Neural cell (in vitro differentiated cells): ENCODE measurements at regions not wholly inside any gene's neighbourhood (a gene's known extent, or its start where the extent isn't known, plus 50 kb on each side); places are given as distances from the start of the nearest gene placed in this dataset.
A peak's percentile ranks its signal among the peaks of the same experiment; 100 is the strongest.

ENCODE experiments used
- H2AFZ ChIP-seq: fragments of 200-600, 300-800 bp; sonication (generic), shearing (Covaris generic); 2 replicates; pipeline ENCODE4 v1.6.0; 2014; ENCODE audit warnings: low read depth, mild to moderate bottlenecking, antibody characterized with exemption, low read length, moderate library complexity
- H3F3A ChIP-seq: fragments of 200-600 bp; shearing (Covaris generic); 2 replicates; pipeline ENCODE4 v1.6.1; 2016; ENCODE audit warnings: mild to moderate bottlenecking, moderate library complexity, mixed read lengths, antibody characterized with exemption, low read length; ENCODE audit not compliant: insufficient read depth, poor library complexity, severe bottlenecking
- H3K27ac ChIP-seq: fragments of 200-600, 300-800 bp; sonication (generic), shearing (Covaris generic); 2 replicates; pipeline ENCODE4 v1.5.1; 2014; ENCODE audit warnings: mild to moderate bottlenecking, low read length, moderate library complexity
- H3K27me3 ChIP-seq: fragments of 300-800, 200-600 bp; sonication (generic), shearing (Covaris generic); 2 replicates; pipeline ENCODE4 v1.6.0; 2014; ENCODE audit warnings: mild to moderate bottlenecking, low read depth, low read length, moderate library complexity; ENCODE audit not compliant: insufficient read depth
- H3K36me3 ChIP-seq: fragments of 300-800, 200-600 bp; sonication (generic), shearing (Covaris generic); 2 replicates; pipeline ENCODE4 v1.5.1; 2014; ENCODE audit warnings: mild to moderate bottlenecking, antibody characterized with exemption, low read length, moderate library complexity; ENCODE audit not compliant: insufficient read depth
- H3K4me2 ChIP-seq: fragments of 300-800, 200-600 bp; sonication (generic), shearing (Covaris generic); 2 replicates; pipeline ENCODE4 v1.6.0; 2014; ENCODE audit warnings: mild to moderate bottlenecking, low read length
- H3K4me3 ChIP-seq: fragments of 300-800, 200-600 bp; sonication (generic), shearing (Covaris generic); 2 replicates; pipeline ENCODE4 v1.5.1; 2014; ENCODE audit warnings: mild to moderate bottlenecking, low read length, moderate library complexity
- H3K79me2 ChIP-seq: fragments of 200-600 bp; shearing (Covaris generic); replicated peaks from 2 replicates; pipeline ENCODE4 v1.6.0; 2014; ENCODE audit warnings: mild to moderate bottlenecking, low read length, moderate library complexity; ENCODE audit not compliant: insufficient read depth
- H3K9ac ChIP-seq: fragments of 300-800, 200-600 bp; sonication (generic), shearing (Covaris generic); 2 replicates; pipeline ENCODE4 v1.6.1; 2016; ENCODE audit warnings: mild to moderate bottlenecking, low read length, mixed read lengths
- H3K9me2 ChIP-seq: fragments of 200-600 bp; shearing (Covaris generic); 2 replicates; pipeline ENCODE4 v1.6.1; 2016; ENCODE audit warnings: mild to moderate bottlenecking, low read length, mixed read lengths; ENCODE audit not compliant: insufficient read depth
- H3K9me3 ChIP-seq: fragments of 200-600, 300-800 bp; sonication (generic), shearing (Covaris generic); 2 replicates; pipeline ENCODE4 v1.6.1; 2016; ENCODE audit warnings: mild to moderate bottlenecking, mixed run types, low read length, moderate library complexity, mixed read lengths
- H4K20me1 ChIP-seq: fragments of 200-600 bp; shearing (Covaris generic); 2 replicates; pipeline ENCODE4 v1.6.1; 2016; ENCODE audit warnings: mild to moderate bottlenecking, mixed run types; ENCODE audit not compliant: insufficient read depth
- EP300 ChIP-seq: fragments of 450-650 bp; conservative IDR thresholded peaks from 2 replicates; pipeline ENCODE4 v1.6.1; 2014; ENCODE audit warnings: antibody characterized with exemption, mild to moderate bottlenecking, moderate library complexity; ENCODE audit not compliant: poor library complexity, severe bottlenecking
- MXI1 ChIP-seq: fragments of 450-650 bp; conservative IDR thresholded peaks from 2 replicates; pipeline ENCODE4 v1.6.1; 2014; ENCODE audit warnings: antibody characterized with exemption, mild to moderate bottlenecking; ENCODE audit not compliant: poor library complexity, severe bottlenecking
- POLR2AphosphoS5 ChIP-seq: IDR thresholded peaks from 2 replicates; pipeline ENCODE4 v1.6.1; 2012
- RAD21 ChIP-seq: fragments of 450-650 bp; conservative IDR thresholded peaks from 2 replicates; pipeline ENCODE4 v1.6.1; 2014; ENCODE audit warnings: antibody characterized with exemption, mild to moderate bottlenecking, moderate library complexity
- REST ChIP-seq: IDR thresholded peaks from 2 replicates; pipeline ENCODE4 v1.6.1; 2012; ENCODE audit warnings: borderline replicate concordance
- SMC3 ChIP-seq: fragments of 450-650 bp; conservative IDR thresholded peaks from 2 replicates; pipeline ENCODE4 v1.6.1; 2014; ENCODE audit warnings: antibody characterized with exemption, mild to moderate bottlenecking, moderate library complexity; ENCODE audit not compliant: poor library complexity
- TAF1 ChIP-seq: IDR thresholded peaks from 2 replicates; pipeline ENCODE4 v1.6.1; 2012; ENCODE audit warnings: low read depth
- TF ChIP-seq, protein P1 (sequence below): fragments of 450-650 bp; IDR thresholded peaks from 2 replicates; pipeline ENCODE4 v1.5.1; 2014; ENCODE audit warnings: antibody characterized with exemption, mild to moderate bottlenecking, moderate library complexity; ENCODE audit not compliant: poor library complexity, severe bottlenecking

- Histone ChIP-seq H3K4me3 (no peak overlapping the region), H3K27ac (no peak overlapping the region), H3K4me2 (no peak overlapping the region)
Measured at GRCh38 chr7:70856901-70857630, 274.9 kb upstream of the GALNT17 start.

GRCh38 chr7:70857793-70858545 is 274.0 kb upstream of the GALNT17 start:
- H3K27me3 ChIP-seq: no peaks in the 10 kb centered on the region
- no peak overlapping the region for H3K9ac ChIP-seq
- H3K36me3 ChIP-seq: no peaks in the 10 kb centered on the region
- no peaks in the 10 kb centered on the region for H4K20me1 ChIP-seq
- H3F3A ChIP-seq: no peaks in the 10 kb centered on the region
- H3K9me2 ChIP-seq: no peaks in the 10 kb centered on the region
- no peak overlapping the region for H2AFZ ChIP-seq
- no peak overlapping the region for H3K4me3 ChIP-seq
- no peak for TF ChIP-seq RAD21
- no peak for TF ChIP-seq REST
- no peak for TF ChIP-seq TAF1
- no peak for TF ChIP-seq SMC3
- no peak for TF ChIP-seq MXI1
- TF ChIP-seq, protein P1, sequence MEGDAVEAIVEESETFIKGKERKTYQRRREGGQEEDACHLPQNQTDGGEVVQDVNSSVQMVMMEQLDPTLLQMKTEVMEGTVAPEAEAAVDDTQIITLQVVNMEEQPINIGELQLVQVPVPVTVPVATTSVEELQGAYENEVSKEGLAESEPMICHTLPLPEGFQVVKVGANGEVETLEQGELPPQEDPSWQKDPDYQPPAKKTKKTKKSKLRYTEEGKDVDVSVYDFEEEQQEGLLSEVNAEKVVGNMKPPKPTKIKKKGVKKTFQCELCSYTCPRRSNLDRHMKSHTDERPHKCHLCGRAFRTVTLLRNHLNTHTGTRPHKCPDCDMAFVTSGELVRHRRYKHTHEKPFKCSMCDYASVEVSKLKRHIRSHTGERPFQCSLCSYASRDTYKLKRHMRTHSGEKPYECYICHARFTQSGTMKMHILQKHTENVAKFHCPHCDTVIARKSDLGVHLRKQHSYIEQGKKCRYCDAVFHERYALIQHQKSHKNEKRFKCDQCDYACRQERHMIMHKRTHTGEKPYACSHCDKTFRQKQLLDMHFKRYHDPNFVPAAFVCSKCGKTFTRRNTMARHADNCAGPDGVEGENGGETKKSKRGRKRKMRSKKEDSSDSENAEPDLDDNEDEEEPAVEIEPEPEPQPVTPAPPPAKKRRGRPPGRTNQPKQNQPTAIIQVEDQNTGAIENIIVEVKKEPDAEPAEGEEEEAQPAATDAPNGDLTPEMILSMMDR: no peak
- no peak overlapping the region for H3K4me2 ChIP-seq
- H3K9me3 ChIP-seq: no peaks in the 10 kb centered on the region
- no peak overlapping the region for H3K27ac ChIP-seq
- no peaks in the 10 kb centered on the region for H3K79me2 ChIP-seq

More at GRCh38 chr7:70856901-70857630, 274.9 kb upstream of the GALNT17 start:
- Histone ChIP-seq H3K27me3 (no peaks in the 10 kb centered on the region), H2AFZ (no peak overlapping the region), H4K20me1 (no peaks in the 10 kb centered on the region), H3K9me3 (no peaks in the 10 kb centered on the region), H3K36me3 (no peaks in the 10 kb centered on the region), H3K9ac (no peak overlapping the region), H3K9me2 (no peaks in the 10 kb centered on the region), H3F3A (no peaks in the 10 kb centered on the region), H3K79me2 (no peaks in the 10 kb centered on the region)
- TF ChIP-seq SMC3 (peak; percentile 99), EP300 (no peak), POLR2AphosphoS5 (no peak), TAF1 (no peak), REST (no peak), MXI1 (no peak), RAD21 (peak; percentile 96)
- TF ChIP-seq, protein P1: peak; percentile 90
